Activated B cell treated with CpG ODN at 0.5 μM for 24 hours (primary cell): ENCODE measurements at regions not wholly inside any gene's neighbourhood (a gene's known extent, or its start where the extent isn't known, plus 50 kb on each side); places are given as distances from the start of the nearest gene placed in this dataset.

ENCODE experiments used
- ATAC-seq: fragments of 200-7000 bp; cut with Tn5 transposase; one replicate; pipeline ENCODE4 v1.10.0; 2021; ENCODE audit warnings: low read depth, mild to moderate bottlenecking, moderate library complexity
- CTCF ChIA-PET: fragments of 350-600 bp; sonication (Branson Sonifier 250); formaldehyde crosslinking; loops from one replicate; lab custom pipeline; 2021; ENCODE audit warnings: antibody characterized with exemption; lab: Charles Lee
- POLR2A ChIA-PET: fragments of 350-600 bp; sonication (Branson Sonifier 250); formaldehyde crosslinking; loops from one replicate; lab custom pipeline; 2021; ENCODE audit warnings: antibody characterized with exemption; lab: Charles Lee
- DNase-seq: peaks from one replicate; pipeline ENCODE4 v3.0.0; 2022
- H3K27ac Mint-ChIP-seq: one replicate; pipeline ENCODE4 v1.8.0; 2020; ENCODE audit warnings: mixed read lengths
- H3K27me3 Mint-ChIP-seq: one replicate; pipeline ENCODE4 v1.8.0; 2021; ENCODE audit warnings: mixed read lengths
- H3K36me3 Mint-ChIP-seq: one replicate; pipeline ENCODE4 v1.8.0; 2021; ENCODE audit warnings: low read depth, mixed read lengths
- H3K4me1 Mint-ChIP-seq: one replicate; pipeline ENCODE4 v1.8.0; 2021; ENCODE audit warnings: mixed read lengths
- H3K4me3 Mint-ChIP-seq: one replicate; pipeline ENCODE4 v1.8.0; 2020; ENCODE audit warnings: mild to moderate bottlenecking, mixed read lengths
- H3K9me3 Mint-ChIP-seq: one replicate; pipeline ENCODE4 v1.8.0; 2020; ENCODE audit warnings: mixed read lengths
- intact Hi-C: fragments of 100-400 bp; cut with micrococcal nuclease; formaldehyde crosslinking; loops from one replicate; pipeline ENCODE4 v1.15.1; 2024
- TF ChIP-seq, protein P1 (sequence below): fragments of 200-600 bp; IDR thresholded peaks from one replicate; pipeline ENCODE4 v1.8.0; 2022; ENCODE audit warnings: antibody characterized with exemption, mild to moderate bottlenecking

DNA sequence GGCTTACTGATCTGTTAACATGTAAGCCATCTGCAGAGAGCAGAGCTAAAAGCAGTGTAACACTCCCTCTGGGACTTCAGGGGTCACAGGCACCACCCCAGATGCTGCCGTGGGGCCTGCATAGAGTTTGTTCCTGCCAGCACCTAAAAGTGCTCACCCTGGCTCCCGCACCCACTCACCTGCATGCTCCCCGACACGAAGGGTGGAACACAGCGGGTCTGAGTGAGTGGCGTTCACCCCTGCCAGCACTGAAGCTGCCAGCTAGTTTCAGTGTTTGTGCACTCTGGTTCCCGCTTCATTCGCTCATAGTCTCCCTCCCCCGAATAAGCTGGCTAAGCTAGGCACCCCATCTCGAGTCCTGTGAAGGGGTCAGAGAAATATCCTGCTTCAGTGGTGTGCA is 1681.0 kb downstream of the NCAM2 start:
- TF ChIP-seq, protein P1, sequence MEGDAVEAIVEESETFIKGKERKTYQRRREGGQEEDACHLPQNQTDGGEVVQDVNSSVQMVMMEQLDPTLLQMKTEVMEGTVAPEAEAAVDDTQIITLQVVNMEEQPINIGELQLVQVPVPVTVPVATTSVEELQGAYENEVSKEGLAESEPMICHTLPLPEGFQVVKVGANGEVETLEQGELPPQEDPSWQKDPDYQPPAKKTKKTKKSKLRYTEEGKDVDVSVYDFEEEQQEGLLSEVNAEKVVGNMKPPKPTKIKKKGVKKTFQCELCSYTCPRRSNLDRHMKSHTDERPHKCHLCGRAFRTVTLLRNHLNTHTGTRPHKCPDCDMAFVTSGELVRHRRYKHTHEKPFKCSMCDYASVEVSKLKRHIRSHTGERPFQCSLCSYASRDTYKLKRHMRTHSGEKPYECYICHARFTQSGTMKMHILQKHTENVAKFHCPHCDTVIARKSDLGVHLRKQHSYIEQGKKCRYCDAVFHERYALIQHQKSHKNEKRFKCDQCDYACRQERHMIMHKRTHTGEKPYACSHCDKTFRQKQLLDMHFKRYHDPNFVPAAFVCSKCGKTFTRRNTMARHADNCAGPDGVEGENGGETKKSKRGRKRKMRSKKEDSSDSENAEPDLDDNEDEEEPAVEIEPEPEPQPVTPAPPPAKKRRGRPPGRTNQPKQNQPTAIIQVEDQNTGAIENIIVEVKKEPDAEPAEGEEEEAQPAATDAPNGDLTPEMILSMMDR: no peak
- H3K4me3 Mint-ChIP-seq: no peak overlapping the region
- no peak for DNase-seq
- no peak for ATAC-seq
- CTCF ChIA-PET: no interaction called here
- H3K36me3 Mint-ChIP-seq: no peaks in the 10 kb centered on the region
- H3K27me3 Mint-ChIP-seq: no peaks in the 10 kb centered on the region
- H3K4me1 Mint-ChIP-seq: no peaks in the 10 kb centered on the region
- intact Hi-C loops: no loop called here
- POLR2A ChIA-PET: no interaction called here
- H3K9me3 Mint-ChIP-seq: peaks cover 2% of the 10 kb centered on the region
- H3K27ac Mint-ChIP-seq: no peak overlapping the region

DNA sequence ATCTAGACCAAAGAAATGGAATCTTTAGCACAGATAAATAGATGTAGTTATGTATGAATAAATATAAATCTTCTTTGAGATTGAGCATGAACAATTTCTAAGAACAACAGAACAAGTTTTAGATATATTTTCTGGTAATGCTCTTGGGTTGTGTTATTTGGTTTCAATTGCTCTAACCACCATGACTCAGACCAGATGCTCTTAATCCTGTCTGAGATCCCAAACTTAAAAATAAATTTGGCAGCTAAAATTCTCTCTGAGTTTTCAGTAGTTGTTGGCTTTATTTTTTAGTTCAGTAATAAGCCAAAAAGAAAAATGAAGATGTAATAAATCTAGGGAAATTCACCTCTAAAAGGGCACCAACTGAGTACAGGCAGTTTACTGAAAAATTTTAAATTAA is 1693.4 kb downstream of the NCAM2 start:
- DNase-seq (no peak), ATAC-seq (no peak)
- TF ChIP-seq, protein P1: no peak
- intact Hi-C loops: no loop called here
- Mint-ChIP-seq H3K27ac (no peak overlapping the region), H3K4me1 (no peaks in the 10 kb centered on the region), H3K9me3 (peaks cover 26% of the 10 kb centered on the region), H3K27me3 (no peaks in the 10 kb centered on the region), H3K4me3 (no peak overlapping the region), H3K36me3 (no peaks in the 10 kb centered on the region)
- CTCF ChIA-PET: no interaction called here
- POLR2A ChIA-PET: no interaction called here

DNA sequence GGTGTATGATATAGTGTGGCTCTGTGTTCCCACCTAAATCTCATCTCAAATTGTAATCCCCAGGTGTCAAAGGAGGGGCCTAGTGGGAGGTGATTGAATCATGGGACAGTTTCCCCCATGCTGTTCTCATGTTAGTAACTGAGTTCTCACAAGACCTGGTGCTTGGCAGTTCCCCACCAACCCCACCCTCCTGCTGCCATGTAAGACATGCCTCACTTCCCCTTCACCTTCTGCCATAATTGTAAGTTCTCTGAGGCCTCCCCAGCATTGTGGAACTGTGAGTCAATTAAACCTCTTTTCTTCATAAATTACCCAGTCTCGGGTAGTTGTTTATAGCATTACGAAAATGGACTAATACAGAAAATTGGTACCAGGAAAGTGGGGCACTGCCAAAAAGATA is 1705.3 kb downstream of the NCAM2 start:
- ChIA-PET CTCF (interaction anchor here (0.6 kb wide), 1 partner anchor 1705 kb away, joined by 4 read pairs; the partner anchor contains the start of gene NCAM2), POLR2A (no interaction called here)
- H3K9me3 Mint-ChIP-seq: peaks cover 3% of the 10 kb centered on the region
- TF ChIP-seq, protein P1: no peak
- no peak overlapping the region for H3K4me3 Mint-ChIP-seq
- ATAC-seq: no peak
- no peak for DNase-seq
- H3K27ac Mint-ChIP-seq: no peak overlapping the region
- intact Hi-C loops: no loop called here
- H3K27me3 Mint-ChIP-seq: no peaks in the 10 kb centered on the region
- no peaks in the 10 kb centered on the region for H3K4me1 Mint-ChIP-seq
- H3K36me3 Mint-ChIP-seq: no peaks in the 10 kb centered on the region

DNA sequence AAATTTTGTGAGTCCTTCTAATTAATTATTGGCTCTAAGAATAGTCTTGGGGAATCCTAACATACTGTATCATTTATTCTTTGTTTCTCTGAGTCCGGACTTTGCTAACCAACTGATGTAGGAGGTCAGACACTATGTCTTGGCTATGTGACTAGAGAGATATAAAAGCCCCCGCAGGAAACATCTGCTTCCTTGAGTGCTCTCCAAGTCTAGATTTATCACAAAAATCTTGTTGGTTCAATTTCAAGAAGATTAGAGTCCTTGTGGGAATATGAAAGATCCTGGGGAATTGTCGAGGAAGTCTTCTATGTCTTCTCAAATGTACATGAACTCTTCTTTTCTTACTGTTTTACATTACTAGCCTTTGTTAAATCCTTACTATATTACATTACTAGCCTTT is 1712.5 kb downstream of the NCAM2 start:
- DNase-seq: no peak
- intact Hi-C loops: no loop called here
- POLR2A ChIA-PET: no interaction called here

DNA sequence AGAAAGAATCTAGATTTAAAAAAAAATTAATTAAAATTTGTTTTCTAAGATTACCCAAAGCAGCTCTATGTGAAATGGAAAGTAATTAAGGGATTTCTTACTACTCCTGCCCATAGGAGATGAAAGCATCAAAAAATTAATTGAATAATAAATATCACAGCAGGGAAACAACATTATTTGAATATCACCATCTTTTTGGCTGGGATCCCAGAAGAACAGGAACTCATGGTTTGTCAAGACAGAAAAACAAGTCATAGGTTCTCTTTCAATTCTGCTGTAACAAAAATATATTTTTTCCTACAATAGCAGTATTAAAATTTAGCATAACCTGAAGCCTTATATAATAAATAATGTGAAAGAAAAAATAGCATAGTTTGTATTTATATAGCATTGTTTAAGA is 1713.4 kb downstream of the NCAM2 start:
- no peak for ATAC-seq
- TF ChIP-seq, protein P1: no peak
- intact Hi-C loops: no loop called here
- no peak overlapping the region for H3K4me3 Mint-ChIP-seq
- no peaks in the 10 kb centered on the region for H3K4me1 Mint-ChIP-seq
- no peak for DNase-seq
- POLR2A ChIA-PET: no interaction called here
- no peaks in the 10 kb centered on the region for H3K36me3 Mint-ChIP-seq
- no peaks in the 10 kb centered on the region for H3K27me3 Mint-ChIP-seq
- peaks cover 5% of the 10 kb centered on the region for H3K9me3 Mint-ChIP-seq
- CTCF ChIA-PET: no interaction called here
- no peak overlapping the region for H3K27ac Mint-ChIP-seq

More for the DNA sequence above, 1712.5 kb downstream of the NCAM2 start:
- no peak for ATAC-seq
- peaks cover 5% of the 10 kb centered on the region for H3K9me3 Mint-ChIP-seq
- H3K4me1 Mint-ChIP-seq: no peaks in the 10 kb centered on the region
- CTCF ChIA-PET: no interaction called here
- no peaks in the 10 kb centered on the region for H3K27me3 Mint-ChIP-seq
- TF ChIP-seq, protein P1: no peak
- no peak overlapping the region for H3K27ac Mint-ChIP-seq
- no peaks in the 10 kb centered on the region for H3K36me3 Mint-ChIP-seq
- no peak overlapping the region for H3K4me3 Mint-ChIP-seq
